Cardiac muscle cell (in vitro differentiated cells and primary cell): ENCODE measurements at regions not wholly inside any gene's neighbourhood (a gene's known extent, or its start where the extent isn't known, plus 50 kb on each side); places are given as distances from the start of the nearest gene placed in this dataset.

Experiments
- DNase-seq, 2 donors: peaks; one replicate each; pipeline versions ENCODE4 v3.0.0 to v3.0.0-alpha.2; 2010 to 2017; ENCODE audit warnings: low read depth in 1 of 2, low spot score in 1 of 2
- H3K27ac ChIP-seq: fragments of 200-600 bp; sonication (generic); 2 replicates; pipeline ENCODE4 v1.5.1; 2016
- H3K27me3 ChIP-seq: fragments of 200-600 bp; sonication (generic); 2 replicates; pipeline ENCODE4 v1.6.0; 2016; ENCODE audit warnings: control low read depth
- H3K36me3 ChIP-seq: fragments of 200-600 bp; sonication (generic); 2 replicates; pipeline ENCODE4 v1.5.1; 2016; ENCODE audit warnings: control low read depth
- H3K4me1 ChIP-seq: fragments of 200-600 bp; sonication (generic); 2 replicates; pipeline ENCODE4 v1.8.1; 2017; ENCODE audit warnings: low read depth, mild to moderate bottlenecking, mixed run types
- H3K4me3 ChIP-seq: fragments of 200-600 bp; sonication (generic); 2 replicates; pipeline ENCODE4 v1.5.1; 2016; ENCODE audit warnings: mild to moderate bottlenecking
- H3K9me3 ChIP-seq: fragments of 200-600 bp; sonication (generic); 2 replicates; pipeline ENCODE4 v1.5.1; 2017; ENCODE audit warnings: low read depth, mild to moderate bottlenecking, control low read depth
- TF ChIP-seq, protein P1 (sequence below): IDR thresholded peaks from 2 replicates; pipeline ENCODE4 v1.5.1; 2012; ENCODE audit warnings: low read depth, mild to moderate bottlenecking, low read length

DNA sequence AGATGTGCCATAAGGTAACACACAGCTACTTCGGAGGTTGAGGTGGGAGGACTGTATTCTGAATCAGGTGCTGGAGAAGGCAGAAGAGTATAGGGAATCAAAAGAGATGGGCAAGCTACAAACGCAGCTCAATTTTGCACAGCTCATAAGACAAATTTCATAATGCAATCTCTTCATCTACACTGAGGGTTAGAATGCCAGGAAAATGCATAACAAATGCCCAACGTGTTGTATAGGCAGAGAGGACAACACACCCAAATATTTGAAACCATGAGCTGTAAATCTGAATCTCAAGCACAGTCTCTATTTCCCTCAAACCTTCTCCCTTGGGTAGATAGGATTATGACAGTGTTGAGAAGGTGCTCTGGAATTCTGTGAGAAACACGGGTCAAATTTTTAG is 263.1 kb upstream of the FOXN3 start:
- TF ChIP-seq, protein P1, sequence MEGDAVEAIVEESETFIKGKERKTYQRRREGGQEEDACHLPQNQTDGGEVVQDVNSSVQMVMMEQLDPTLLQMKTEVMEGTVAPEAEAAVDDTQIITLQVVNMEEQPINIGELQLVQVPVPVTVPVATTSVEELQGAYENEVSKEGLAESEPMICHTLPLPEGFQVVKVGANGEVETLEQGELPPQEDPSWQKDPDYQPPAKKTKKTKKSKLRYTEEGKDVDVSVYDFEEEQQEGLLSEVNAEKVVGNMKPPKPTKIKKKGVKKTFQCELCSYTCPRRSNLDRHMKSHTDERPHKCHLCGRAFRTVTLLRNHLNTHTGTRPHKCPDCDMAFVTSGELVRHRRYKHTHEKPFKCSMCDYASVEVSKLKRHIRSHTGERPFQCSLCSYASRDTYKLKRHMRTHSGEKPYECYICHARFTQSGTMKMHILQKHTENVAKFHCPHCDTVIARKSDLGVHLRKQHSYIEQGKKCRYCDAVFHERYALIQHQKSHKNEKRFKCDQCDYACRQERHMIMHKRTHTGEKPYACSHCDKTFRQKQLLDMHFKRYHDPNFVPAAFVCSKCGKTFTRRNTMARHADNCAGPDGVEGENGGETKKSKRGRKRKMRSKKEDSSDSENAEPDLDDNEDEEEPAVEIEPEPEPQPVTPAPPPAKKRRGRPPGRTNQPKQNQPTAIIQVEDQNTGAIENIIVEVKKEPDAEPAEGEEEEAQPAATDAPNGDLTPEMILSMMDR: no peak
- H3K4me3 ChIP-seq: no peak overlapping the region
- H3K27ac ChIP-seq: no peak overlapping the region
- no peaks in the 10 kb centered on the region for H3K9me3 ChIP-seq
- H3K36me3 ChIP-seq: no peaks in the 10 kb centered on the region
- H3K27me3 ChIP-seq: no peaks in the 10 kb centered on the region
- H3K4me1 ChIP-seq: peaks cover 4% of the 10 kb centered on the region
- no peak for DNase-seq

DNA sequence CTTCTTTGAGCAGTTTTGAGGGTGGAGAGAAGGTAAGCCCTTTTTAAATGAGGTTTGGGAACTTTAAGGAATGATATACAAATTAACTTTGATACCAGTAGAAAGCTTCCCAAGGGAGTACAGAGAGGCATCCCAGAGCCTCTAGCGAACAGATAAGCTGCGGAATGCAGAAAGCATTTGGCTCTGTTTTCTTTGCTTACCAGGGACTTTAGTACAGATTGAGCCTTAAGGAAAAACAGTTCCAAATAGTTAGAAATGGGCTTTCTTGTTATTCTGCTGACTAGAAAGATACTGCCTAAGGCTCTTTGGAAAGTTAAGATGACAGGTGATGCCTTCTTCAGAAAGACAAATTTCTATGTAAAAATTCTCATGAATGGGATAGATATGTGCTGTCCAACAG is 261.7 kb upstream of the FOXN3 start:
- DNase-seq: peak; percentile 14 to 42
- Histone ChIP-seq H3K9me3 (no peaks in the 10 kb centered on the region), H3K27me3 (no peaks in the 10 kb centered on the region), H3K4me3 (no peak overlapping the region), H3K36me3 (no peaks in the 10 kb centered on the region), H3K27ac (peak overlapping the region; percentile 12), H3K4me1 (peaks cover 4% of the 10 kb centered on the region)
- TF ChIP-seq, protein P1: no peak

DNA sequence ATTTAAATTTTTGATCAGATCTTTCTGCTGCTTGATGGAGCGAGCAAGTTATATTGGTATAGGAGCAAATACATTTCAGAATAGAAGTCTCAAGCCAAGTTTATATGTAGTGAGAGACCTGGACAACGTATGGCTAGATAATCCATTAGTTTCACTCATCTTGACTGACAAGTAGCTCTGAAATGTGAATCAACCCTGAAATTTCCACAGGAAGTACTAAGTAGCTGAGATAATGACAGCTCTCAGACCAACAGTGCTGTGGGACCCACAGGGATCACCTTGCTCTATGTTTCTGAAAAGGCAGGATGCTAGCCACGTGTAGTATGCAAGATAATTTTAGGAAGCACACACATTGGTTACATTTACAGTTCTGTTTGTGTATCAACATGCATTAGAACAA is 258.6 kb upstream of the FOXN3 start:
- Histone ChIP-seq H3K36me3 (no peaks in the 10 kb centered on the region), H3K4me1 (peaks cover 9% of the 10 kb centered on the region), H3K27me3 (no peaks in the 10 kb centered on the region), H3K9me3 (no peaks in the 10 kb centered on the region), H3K27ac (no peak overlapping the region), H3K4me3 (no peak overlapping the region)
- TF ChIP-seq, protein P1: no peak
- no peak for DNase-seq

DNA sequence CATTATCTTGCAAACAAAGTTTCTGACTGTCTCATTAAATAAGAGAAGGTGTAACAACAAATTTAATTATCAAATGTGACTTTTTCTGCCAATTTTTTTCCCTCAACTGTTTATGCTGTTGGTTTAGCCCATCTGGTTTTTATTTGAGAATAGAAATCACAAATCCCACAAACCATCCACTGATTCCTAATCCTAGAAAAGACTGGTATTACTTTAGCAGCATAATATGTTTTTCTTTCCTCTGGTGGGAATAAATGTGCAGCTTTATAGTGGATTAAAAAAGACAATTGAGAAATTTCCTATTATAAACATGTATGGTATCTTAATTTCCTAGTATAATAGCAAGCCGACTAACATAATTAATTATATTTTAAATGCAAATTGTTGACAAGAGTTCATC is 257.9 kb upstream of the FOXN3 start:
- no peaks in the 10 kb centered on the region for H3K27me3 ChIP-seq
- no peak overlapping the region for H3K27ac ChIP-seq
- DNase-seq: no peak
- peaks cover 9% of the 10 kb centered on the region for H3K4me1 ChIP-seq
- no peak overlapping the region for H3K4me3 ChIP-seq
- H3K9me3 ChIP-seq: no peaks in the 10 kb centered on the region
- H3K36me3 ChIP-seq: no peaks in the 10 kb centered on the region
- TF ChIP-seq, protein P1: no peak

DNA sequence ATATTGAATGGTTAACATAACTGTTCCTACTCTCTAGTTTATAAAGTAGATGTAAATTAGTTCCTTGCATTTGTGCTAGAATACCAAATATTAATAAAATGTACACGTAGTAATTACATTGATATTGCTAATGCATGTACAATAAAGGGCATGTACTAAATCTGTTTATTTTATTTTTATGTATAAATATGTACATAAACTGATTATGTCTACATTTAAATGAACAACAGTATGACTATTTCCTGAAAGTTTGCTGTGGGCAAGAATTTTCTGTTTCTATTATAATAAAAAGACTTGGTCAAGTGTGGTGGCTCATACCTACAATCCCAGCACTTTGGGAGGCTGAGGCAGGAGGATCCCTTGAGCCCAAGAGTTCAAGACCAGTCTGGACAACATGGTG is 257.2 kb upstream of the FOXN3 start:
- H3K36me3 ChIP-seq: no peaks in the 10 kb centered on the region
- H3K4me1 ChIP-seq: peaks cover 9% of the 10 kb centered on the region
- no peak overlapping the region for H3K4me3 ChIP-seq
- H3K9me3 ChIP-seq: no peaks in the 10 kb centered on the region
- no peak overlapping the region for H3K27ac ChIP-seq
- TF ChIP-seq, protein P1: no peak
- DNase-seq: no peak
- no peaks in the 10 kb centered on the region for H3K27me3 ChIP-seq
